ENCODE measurements at regions not wholly inside any gene's neighbourhood (a gene's known extent, or its start where the extent isn't known, plus 50 kb on each side); places are given as distances from the start of the nearest gene placed in this dataset.

GRCh38 chr4:35464964-35465528 is 779.3 kb downstream of the ARAP2 start:
- Mint-ChIP-seq H3K4me1 (ENCODE audit: unreplicated experiment) (no peaks in the 10 kb centered on the region), H3K27ac (ENCODE audit: unreplicated experiment) (no peak overlapping the region), H3K36me3 (ENCODE audit: unreplicated experiment) (no peaks in the 10 kb centered on the region), H3K4me3 (ENCODE audit: unreplicated experiment) (no peak overlapping the region), H3K27me3 (ENCODE audit: unreplicated experiment) (no peaks in the 10 kb centered on the region), H3K9me3 (ENCODE audit: unreplicated experiment) (peaks cover under 1% of the 10 kb centered on the region)
- TF ChIP-seq CTCF (IDR thresholded peaks at IDR 0.05): no peak
- DNase-seq (ENCODE audit: extremely low spot score, unreplicated experiment): no peak

- DNase-seq (ENCODE audit: extremely low spot score, unreplicated experiment): no peak
- Mint-ChIP-seq H3K4me1 (ENCODE audit: unreplicated experiment) (no peaks in the 10 kb centered on the region), H3K27me3 (ENCODE audit: unreplicated experiment) (peaks cover 16% of the 10 kb centered on the region), H3K9me3 (ENCODE audit: unreplicated experiment) (no peaks in the 10 kb centered on the region), H3K36me3 (ENCODE audit: unreplicated experiment) (no peaks in the 10 kb centered on the region), H3K27ac (ENCODE audit: unreplicated experiment) (no peak overlapping the region), H3K4me3 (ENCODE audit: unreplicated experiment) (no peak overlapping the region)
- no peak for TF ChIP-seq CTCF (IDR thresholded peaks at IDR 0.05)
Observed at GRCh38 chr4:35491093-35491492, 753.2 kb downstream of the ARAP2 start.

- no peaks in the 10 kb centered on the region for H3K36me3 Mint-ChIP-seq (ENCODE audit: unreplicated experiment)
- no peak overlapping the region for H3K27ac Mint-ChIP-seq (ENCODE audit: unreplicated experiment)
- no peak overlapping the region for H3K4me3 Mint-ChIP-seq (ENCODE audit: unreplicated experiment)
- no peak for TF ChIP-seq CTCF (IDR thresholded peaks at IDR 0.05)
- H3K27me3 Mint-ChIP-seq (ENCODE audit: unreplicated experiment): peaks cover 8% of the 10 kb centered on the region
- H3K4me1 Mint-ChIP-seq (ENCODE audit: unreplicated experiment): no peaks in the 10 kb centered on the region
- DNase-seq (ENCODE audit: extremely low spot score, unreplicated experiment): no peak
- no peaks in the 10 kb centered on the region for H3K9me3 Mint-ChIP-seq (ENCODE audit: unreplicated experiment)
Observed at GRCh38 chr4:35493977-35494376, 750.3 kb downstream of the ARAP2 start.

GRCh38 chr4:35494955-35495354 is 749.4 kb downstream of the ARAP2 start:
- DNase-seq (ENCODE audit: extremely low spot score, unreplicated experiment): no peak
- Mint-ChIP-seq H3K4me3 (ENCODE audit: unreplicated experiment) (no peak overlapping the region), H3K9me3 (ENCODE audit: unreplicated experiment) (no peaks in the 10 kb centered on the region), H3K27ac (ENCODE audit: unreplicated experiment) (no peak overlapping the region), H3K4me1 (ENCODE audit: unreplicated experiment) (no peaks in the 10 kb centered on the region), H3K27me3 (ENCODE audit: unreplicated experiment) (peaks cover 2% of the 10 kb centered on the region), H3K36me3 (ENCODE audit: unreplicated experiment) (no peaks in the 10 kb centered on the region)
- no peak for TF ChIP-seq CTCF (IDR thresholded peaks at IDR 0.05)

- Mint-ChIP-seq H3K4me3 (ENCODE audit: unreplicated experiment) (no peak overlapping the region), H3K36me3 (ENCODE audit: unreplicated experiment) (no peaks in the 10 kb centered on the region), H3K4me1 (ENCODE audit: unreplicated experiment) (no peaks in the 10 kb centered on the region), H3K27me3 (ENCODE audit: unreplicated experiment) (no peaks in the 10 kb centered on the region), H3K9me3 (ENCODE audit: unreplicated experiment) (no peaks in the 10 kb centered on the region), H3K27ac (ENCODE audit: unreplicated experiment) (no peak overlapping the region)
- TF ChIP-seq CTCF (IDR thresholded peaks at IDR 0.05): no peak
- DNase-seq (ENCODE audit: extremely low spot score, unreplicated experiment): no peak
Observed at GRCh38 chr4:35500812-35501211, 743.5 kb downstream of the ARAP2 start.
